ENCODE measurements at regions not wholly inside any gene's neighbourhood (a gene's known extent, or its start where the extent isn't known, plus 50 kb on each side); places are given as distances from the start of the nearest gene placed in this dataset.

DNA sequence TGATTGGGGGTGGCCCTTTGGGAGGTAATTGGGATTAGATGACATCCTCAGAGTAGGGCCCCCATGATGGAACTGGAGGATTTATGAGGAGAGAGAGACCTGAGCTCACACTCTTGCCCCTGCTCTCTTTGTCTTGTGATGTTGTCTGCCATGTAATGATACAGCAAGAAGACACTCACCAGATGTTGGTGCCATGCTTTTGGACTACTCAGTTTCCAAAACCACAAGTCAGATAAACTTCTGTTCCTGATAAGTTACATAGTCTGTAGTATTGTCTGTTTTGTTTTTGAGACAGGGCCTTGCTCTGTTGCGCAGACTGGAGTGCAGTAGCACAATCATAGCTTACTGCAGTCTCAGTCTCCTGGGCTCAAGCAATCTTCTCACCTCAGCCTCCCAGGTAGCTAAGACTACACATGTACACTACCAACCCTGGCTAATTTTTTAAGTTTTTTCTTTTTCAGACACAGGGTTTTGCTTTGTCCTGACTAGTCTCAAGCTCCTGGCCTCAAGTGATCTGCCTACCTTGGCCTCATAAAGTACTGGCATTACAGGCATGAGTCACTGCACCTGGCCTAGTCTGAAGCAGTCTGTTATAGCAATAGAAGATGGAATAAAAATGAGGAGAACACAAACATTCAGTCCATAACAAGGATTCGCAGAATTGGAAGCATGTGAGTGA is 115.0 kb upstream of the GALNT2 start:
- DNase-seq, result no peak
- H3K36me3 ChIP-seq, result no peaks in the 10 kb centered on the region
- no peaks in the 10 kb centered on the region for H3K9me3 ChIP-seq
- no peak overlapping the region for H3K4me3 ChIP-seq
- peaks cover 0 to 6% of the 10 kb centered on the region in 2 donors for H3K27me3 ChIP-seq
- TF ChIP-seq, protein P1, sequence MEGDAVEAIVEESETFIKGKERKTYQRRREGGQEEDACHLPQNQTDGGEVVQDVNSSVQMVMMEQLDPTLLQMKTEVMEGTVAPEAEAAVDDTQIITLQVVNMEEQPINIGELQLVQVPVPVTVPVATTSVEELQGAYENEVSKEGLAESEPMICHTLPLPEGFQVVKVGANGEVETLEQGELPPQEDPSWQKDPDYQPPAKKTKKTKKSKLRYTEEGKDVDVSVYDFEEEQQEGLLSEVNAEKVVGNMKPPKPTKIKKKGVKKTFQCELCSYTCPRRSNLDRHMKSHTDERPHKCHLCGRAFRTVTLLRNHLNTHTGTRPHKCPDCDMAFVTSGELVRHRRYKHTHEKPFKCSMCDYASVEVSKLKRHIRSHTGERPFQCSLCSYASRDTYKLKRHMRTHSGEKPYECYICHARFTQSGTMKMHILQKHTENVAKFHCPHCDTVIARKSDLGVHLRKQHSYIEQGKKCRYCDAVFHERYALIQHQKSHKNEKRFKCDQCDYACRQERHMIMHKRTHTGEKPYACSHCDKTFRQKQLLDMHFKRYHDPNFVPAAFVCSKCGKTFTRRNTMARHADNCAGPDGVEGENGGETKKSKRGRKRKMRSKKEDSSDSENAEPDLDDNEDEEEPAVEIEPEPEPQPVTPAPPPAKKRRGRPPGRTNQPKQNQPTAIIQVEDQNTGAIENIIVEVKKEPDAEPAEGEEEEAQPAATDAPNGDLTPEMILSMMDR (IDR thresholded peaks at IDR 0.05), result no peak
- H3K27ac ChIP-seq, result no peak overlapping the region
- H3K4me1 ChIP-seq, result no peaks in the 10 kb centered on the region
- intact Hi-C loops (cut with DNase I; ENCODE audit: low total_unique reads), result no loop called here

DNA sequence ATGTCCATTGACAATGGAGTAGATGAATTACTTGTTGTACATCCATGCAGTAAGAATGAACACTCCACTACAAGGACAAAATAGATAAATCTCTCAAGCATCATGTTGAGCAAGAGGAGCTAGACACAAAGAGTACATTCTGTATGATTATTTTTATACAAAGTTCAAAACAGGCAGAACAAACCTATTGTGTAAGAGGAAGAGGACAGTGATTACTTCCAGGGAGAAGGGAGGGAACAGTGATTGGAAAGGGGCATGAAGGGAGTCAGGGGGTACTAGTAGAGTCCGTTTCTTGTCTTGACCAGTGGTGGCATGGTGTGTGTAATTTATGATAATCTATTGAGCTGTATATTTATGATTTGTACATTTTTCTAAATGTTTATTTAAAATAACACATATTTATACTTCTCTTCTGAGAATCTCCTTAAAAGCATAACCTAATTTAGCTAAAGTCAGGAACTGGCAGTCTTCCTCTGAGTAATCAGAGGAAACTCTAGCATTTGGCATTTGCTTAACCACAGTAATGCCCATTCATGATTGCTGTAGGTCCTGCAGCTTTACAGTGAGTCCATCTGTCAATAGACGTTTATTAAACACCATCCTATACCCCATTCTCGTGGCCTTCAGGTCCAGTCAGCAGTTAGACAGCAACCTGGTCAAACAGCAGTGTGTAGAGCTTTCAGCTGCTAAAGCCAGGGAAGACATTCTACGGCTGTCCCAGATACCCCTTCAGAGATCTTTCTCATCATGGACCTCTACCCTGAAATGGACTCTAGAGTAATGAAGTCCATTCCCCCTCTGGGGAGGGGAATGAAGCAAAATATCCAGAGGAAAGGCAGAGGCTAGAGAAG is 114.1 kb upstream of the GALNT2 start:
- TF ChIP-seq, protein P1 (IDR thresholded peaks at IDR 0.05), result no peak
- no peaks in the 10 kb centered on the region for H3K9me3 ChIP-seq

DNA sequence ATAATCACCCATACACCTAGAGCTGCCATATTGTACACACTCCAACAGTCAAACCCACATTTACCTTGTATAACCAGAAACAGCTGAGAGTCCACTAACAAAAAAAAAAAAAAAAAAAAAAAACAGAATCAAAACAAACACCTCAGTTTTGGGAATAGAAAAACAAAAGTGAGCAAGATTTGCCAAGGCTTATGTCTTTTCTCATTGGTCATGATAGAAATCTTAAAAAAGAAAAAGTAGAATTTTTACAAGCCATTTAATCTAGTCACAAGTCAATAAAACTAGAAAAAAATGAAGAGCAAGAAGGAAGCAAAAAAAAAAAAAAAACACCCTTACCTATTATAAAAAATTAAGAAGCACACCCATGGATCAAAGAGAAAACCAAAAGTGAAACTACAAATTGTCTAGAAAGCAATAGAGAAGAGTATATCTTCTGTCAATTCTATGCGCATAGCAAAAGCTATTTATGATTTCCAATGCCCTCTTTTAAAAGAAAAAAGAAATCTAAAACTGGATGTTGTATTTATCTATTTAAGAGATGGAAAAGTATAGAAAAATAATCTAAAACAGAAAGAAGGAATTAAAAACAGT is 113.2 kb upstream of the GALNT2 start:
- no peaks in the 10 kb centered on the region for H3K36me3 ChIP-seq
- H3K27ac ChIP-seq, result no peak overlapping the region
- DNase-seq, result no peak
- peaks cover 0 to 2% of the 10 kb centered on the region in 2 donors for H3K27me3 ChIP-seq
- H3K4me3 ChIP-seq, result no peak overlapping the region
- TF ChIP-seq, protein P1 (IDR thresholded peaks at IDR 0.05), result no peak
- intact Hi-C loops (cut with DNase I; ENCODE audit: low total_unique reads), result no loop called here
- no peaks in the 10 kb centered on the region for H3K9me3 ChIP-seq
- H3K4me1 ChIP-seq, result no peaks in the 10 kb centered on the region

More for the DNA sequence above, 114.1 kb upstream of the GALNT2 start:
- intact Hi-C loops (cut with DNase I; ENCODE audit: low total_unique reads), result no loop called here
- Histone ChIP-seq H3K4me1 (no peaks in the 10 kb centered on the region), H3K27ac (no peak overlapping the region), H3K27me3 (peaks cover 0 to 6% of the 10 kb centered on the region in 2 donors), H3K4me3 (no peak overlapping the region), H3K36me3 (no peaks in the 10 kb centered on the region)
- no peak for DNase-seq

DNA sequence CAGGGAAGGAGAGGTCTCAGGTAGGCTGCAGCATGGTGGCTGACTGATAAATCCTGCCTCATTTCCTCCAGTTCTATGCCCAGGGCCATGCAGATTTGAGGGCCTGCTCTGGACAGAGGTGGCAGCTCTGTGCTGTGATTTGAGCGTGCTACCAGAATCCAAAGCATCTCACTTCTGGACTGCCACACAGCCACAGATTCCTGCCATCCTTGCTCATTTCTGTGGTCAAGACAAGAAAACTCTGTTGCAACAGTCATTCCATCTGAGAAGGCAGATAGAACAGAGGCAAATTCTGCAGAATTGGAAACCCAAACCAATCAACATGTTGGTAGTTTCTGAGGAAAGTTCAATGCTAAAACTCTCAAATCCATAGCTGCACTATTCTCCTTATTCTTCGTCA is 102.8 kb upstream of the GALNT2 start:
- Histone ChIP-seq H3K9me3 (no peaks in the 10 kb centered on the region), H3K36me3 (no peaks in the 10 kb centered on the region), H3K4me1 (no peaks in the 10 kb centered on the region), H3K27me3 (no peaks in the 10 kb centered on the region), H3K4me3 (no peak overlapping the region), H3K27ac (no peak overlapping the region)
- no peak for DNase-seq
- intact Hi-C loops (cut with DNase I; ENCODE audit: low total_unique reads), result no loop called here
- TF ChIP-seq, protein P1 (IDR thresholded peaks at IDR 0.05), result no peak

DNA sequence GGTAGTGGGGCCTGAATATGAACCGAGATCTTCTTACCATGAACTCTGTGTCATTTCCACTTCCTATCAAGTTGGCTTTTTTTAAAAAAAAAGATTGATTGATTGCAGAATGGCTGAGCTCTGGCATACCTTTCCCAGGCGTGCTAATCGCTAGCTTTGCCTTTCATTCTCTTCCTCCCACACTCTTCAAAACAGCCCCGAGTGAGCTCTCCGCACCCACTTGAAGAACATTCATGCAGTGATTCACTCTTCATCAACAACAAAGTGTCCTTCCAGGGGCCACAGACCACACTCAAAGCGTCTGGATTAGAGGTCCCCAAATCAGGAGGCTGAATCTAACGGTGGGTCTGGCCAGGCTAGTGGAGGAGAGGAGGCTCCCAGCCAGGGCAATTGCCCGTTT is 96.3 kb upstream of the GALNT2 start:
- H3K4me1 ChIP-seq, result no peaks in the 10 kb centered on the region

More for the DNA sequence above, 96.3 kb upstream of the GALNT2 start:
- TF ChIP-seq, protein P1 (IDR thresholded peaks at IDR 0.05), result no peak
- intact Hi-C loops (cut with DNase I; ENCODE audit: low total_unique reads), result no loop called here
- peaks cover 0 to under 1% (median 0%) of the 10 kb centered on the region in 3 donors for H3K9me3 ChIP-seq
- no peaks in the 10 kb centered on the region for H3K36me3 ChIP-seq
- no peaks in the 10 kb centered on the region for H3K27me3 ChIP-seq
- no peak overlapping the region for H3K27ac ChIP-seq
- no peak overlapping the region for H3K4me3 ChIP-seq
- DNase-seq, result no peak
